MM.1S (cell line): ENCODE measurements at regions not wholly inside any gene's neighbourhood (a gene's known extent, or its start where the extent isn't known, plus 50 kb on each side); places are given as distances from the start of the nearest gene placed in this dataset.

Source experiments
- DNase-seq: peaks from one replicate; pipeline ENCODE4 v3.0.0-alpha.2; 2015
- H2AFZ ChIP-seq: fragments of 300-600 bp; sonication (generic); 2 replicates; pipeline ENCODE4 v1.6.0; 2016; ENCODE audit warnings: antibody characterized with exemption, low read length
- H3F3A ChIP-seq: fragments of 300-600 bp; sonication (generic); 2 replicates; pipeline ENCODE4 v1.6.1; 2016; ENCODE audit warnings: mild to moderate bottlenecking, antibody characterized with exemption, low read length, moderate library complexity, mixed read lengths; ENCODE audit not compliant: insufficient read depth
- H3K27ac ChIP-seq: fragments of 300-600 bp; sonication (generic); 2 replicates; pipeline ENCODE4 v1.5.1; 2016; ENCODE audit warnings: mild to moderate bottlenecking, low read length
- H3K27me3 ChIP-seq: fragments of 300-600 bp; sonication (generic); replicated peaks from 2 replicates; pipeline ENCODE4 v1.6.0; 2016; ENCODE audit warnings: low read length; ENCODE audit not compliant: insufficient read depth
- H3K36me3 ChIP-seq: fragments of 300-600 bp; sonication (generic); replicated peaks from 2 replicates; pipeline ENCODE4 v1.6.1; 2016; ENCODE audit warnings: mild to moderate bottlenecking, low read length, mixed read lengths; ENCODE audit not compliant: insufficient read depth
- H3K4me1 ChIP-seq: fragments of 300-600 bp; sonication (generic); 2 replicates; pipeline ENCODE4 v1.6.1; 2016; ENCODE audit warnings: low read length, mixed read lengths
- H3K4me2 ChIP-seq: fragments of 300-600 bp; sonication (generic); 2 replicates; pipeline ENCODE4 v1.6.0; 2016; ENCODE audit warnings: low read depth, low read length
- H3K4me3 ChIP-seq: fragments of 300-600 bp; sonication (generic); 2 replicates; pipeline ENCODE4 v1.5.1; 2016; ENCODE audit warnings: low read length, mixed read lengths
- H3K79me2 ChIP-seq: fragments of 300-600 bp; sonication (generic); 2 replicates; pipeline ENCODE4 v1.6.1; 2016; ENCODE audit warnings: mixed run types, low read length, mixed read lengths
- H3K9ac ChIP-seq: fragments of 300-600 bp; sonication (generic); 2 replicates; pipeline ENCODE4 v1.6.1; 2016; ENCODE audit warnings: low read length, mixed read lengths
- H3K9me2 ChIP-seq: fragments of 300-600 bp; sonication (generic); replicated peaks from 2 replicates; pipeline ENCODE4 v1.6.1; 2016; ENCODE audit warnings: mild to moderate bottlenecking, low read length, mixed read lengths; ENCODE audit not compliant: insufficient read depth
- H3K9me3 ChIP-seq: fragments of 300-600 bp; sonication (generic); replicated peaks from 2 replicates; pipeline ENCODE4 v1.6.1; 2016; ENCODE audit warnings: mild to moderate bottlenecking, low read length, mixed read lengths; ENCODE audit not compliant: insufficient read depth
- H4K20me1 ChIP-seq: fragments of 300-600 bp; sonication (generic); 2 replicates; pipeline ENCODE4 v1.6.1; 2016; ENCODE audit warnings: mild to moderate bottlenecking, low read length, moderate library complexity, mixed read lengths; ENCODE audit not compliant: insufficient read depth
- EZH2 ChIP-seq: fragments of 300-600 bp; sonication (generic); optimal IDR thresholded peaks from 2 replicates; pipeline ENCODE3; 2017; ENCODE audit warnings: low read depth, mild to moderate bottlenecking, antibody characterized with exemption, low read length, mixed read lengths
- EZH2phosphoT487 ChIP-seq: fragments of 300-600 bp; sonication (generic); IDR thresholded peaks from 2 replicates; pipeline ENCODE4 v1.6.1; 2018; ENCODE audit warnings: antibody characterized with exemption, low read length
- TF ChIP-seq, protein P1 (sequence below): fragments of 300-600 bp; sonication (generic); IDR thresholded peaks from 2 replicates; pipeline ENCODE4 v1.5.1; 2016; ENCODE audit warnings: antibody characterized with exemption, low read length, mixed read lengths

DNA sequence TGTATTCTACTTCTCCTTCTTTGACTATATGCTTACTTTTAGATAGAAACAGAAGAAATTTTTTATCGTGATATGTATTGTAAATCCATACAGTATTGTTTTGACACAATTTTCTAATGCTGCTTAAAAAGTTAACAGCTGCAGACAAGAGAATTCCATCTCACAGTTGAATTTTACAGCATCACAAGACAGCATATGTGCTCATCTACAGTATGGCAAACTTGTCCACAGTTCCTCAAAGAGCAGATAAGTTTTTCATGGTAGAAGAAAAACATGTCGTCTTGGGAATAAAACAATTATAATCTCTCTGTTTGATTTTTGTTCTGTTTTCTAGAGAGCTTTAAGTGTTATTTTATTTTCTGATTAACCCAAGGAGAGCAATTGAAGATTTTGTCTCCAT lies 438.5 kb upstream of the NUDT12 start:
- Histone ChIP-seq H3K4me1 (no peaks in the 10 kb centered on the region), H4K20me1 (no peaks in the 10 kb centered on the region), H3F3A (no peaks in the 10 kb centered on the region), H3K9me2 (no peaks in the 10 kb centered on the region), H3K4me2 (no peak overlapping the region), H3K36me3 (no peaks in the 10 kb centered on the region), H3K79me2 (no peaks in the 10 kb centered on the region), H2AFZ (no peak overlapping the region), H3K27me3 (no peaks in the 10 kb centered on the region), H3K9me3 (no peaks in the 10 kb centered on the region), H3K27ac (no peak overlapping the region), H3K4me3 (no peak overlapping the region), H3K9ac (no peak overlapping the region)
- no peak for DNase-seq
- TF ChIP-seq EZH2phosphoT487, result no peak
- no peak for TF ChIP-seq EZH2
- TF ChIP-seq, protein P1, sequence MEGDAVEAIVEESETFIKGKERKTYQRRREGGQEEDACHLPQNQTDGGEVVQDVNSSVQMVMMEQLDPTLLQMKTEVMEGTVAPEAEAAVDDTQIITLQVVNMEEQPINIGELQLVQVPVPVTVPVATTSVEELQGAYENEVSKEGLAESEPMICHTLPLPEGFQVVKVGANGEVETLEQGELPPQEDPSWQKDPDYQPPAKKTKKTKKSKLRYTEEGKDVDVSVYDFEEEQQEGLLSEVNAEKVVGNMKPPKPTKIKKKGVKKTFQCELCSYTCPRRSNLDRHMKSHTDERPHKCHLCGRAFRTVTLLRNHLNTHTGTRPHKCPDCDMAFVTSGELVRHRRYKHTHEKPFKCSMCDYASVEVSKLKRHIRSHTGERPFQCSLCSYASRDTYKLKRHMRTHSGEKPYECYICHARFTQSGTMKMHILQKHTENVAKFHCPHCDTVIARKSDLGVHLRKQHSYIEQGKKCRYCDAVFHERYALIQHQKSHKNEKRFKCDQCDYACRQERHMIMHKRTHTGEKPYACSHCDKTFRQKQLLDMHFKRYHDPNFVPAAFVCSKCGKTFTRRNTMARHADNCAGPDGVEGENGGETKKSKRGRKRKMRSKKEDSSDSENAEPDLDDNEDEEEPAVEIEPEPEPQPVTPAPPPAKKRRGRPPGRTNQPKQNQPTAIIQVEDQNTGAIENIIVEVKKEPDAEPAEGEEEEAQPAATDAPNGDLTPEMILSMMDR, result no peak

DNA sequence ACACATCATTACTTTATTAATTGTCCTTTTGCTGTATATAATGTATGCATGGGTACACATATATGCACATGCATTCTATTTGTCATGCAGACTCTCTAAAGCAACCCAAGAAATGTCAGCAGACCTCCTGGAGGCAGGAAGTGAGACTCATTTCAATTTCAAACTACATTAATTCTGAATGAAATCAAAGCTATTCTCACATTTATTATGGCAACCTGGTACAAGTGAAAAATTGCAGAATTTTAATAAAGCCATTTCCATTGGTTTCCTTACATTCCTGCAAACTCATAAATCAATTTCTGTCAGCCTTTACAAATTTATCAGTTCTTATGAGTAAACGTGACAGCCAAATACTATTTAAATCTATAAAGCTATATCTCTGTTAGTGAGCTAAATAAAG lies 430.4 kb upstream of the NUDT12 start:
- no peak for DNase-seq
- Histone ChIP-seq H3K9me2 (no peaks in the 10 kb centered on the region), H3K4me2 (no peak overlapping the region), H3K4me1 (no peaks in the 10 kb centered on the region), H3K79me2 (no peaks in the 10 kb centered on the region), H3K9me3 (no peaks in the 10 kb centered on the region), H3K27me3 (no peaks in the 10 kb centered on the region), H3K27ac (no peak overlapping the region), H2AFZ (no peak overlapping the region), H3F3A (no peaks in the 10 kb centered on the region), H3K9ac (no peak overlapping the region), H4K20me1 (no peaks in the 10 kb centered on the region), H3K4me3 (no peak overlapping the region), H3K36me3 (no peaks in the 10 kb centered on the region)
- TF ChIP-seq EZH2, result no peak
- TF ChIP-seq, protein P1, result no peak

DNA sequence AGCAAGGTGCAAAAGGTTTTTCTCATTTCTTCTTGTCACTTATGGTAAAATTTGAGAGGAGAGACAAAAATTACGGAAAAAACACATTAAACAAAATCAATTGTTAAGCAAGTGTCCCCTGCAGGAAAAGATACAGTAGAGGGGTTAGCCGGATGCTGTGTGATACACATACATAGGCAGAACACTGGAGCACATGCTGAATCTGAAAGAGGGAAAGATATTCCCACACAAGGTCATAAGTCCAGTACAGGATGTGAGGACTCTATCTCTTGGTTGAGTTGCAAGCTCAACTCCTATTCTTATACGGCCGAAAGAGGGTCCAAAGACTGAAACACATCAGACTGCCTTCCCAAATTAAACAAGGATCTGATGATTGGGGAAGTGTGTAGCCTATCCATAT lies 427.5 kb upstream of the NUDT12 start:
- DNase-seq, result no peak
- H3K27me3 ChIP-seq, result no peaks in the 10 kb centered on the region
- no peaks in the 10 kb centered on the region for H3K9me2 ChIP-seq
- no peaks in the 10 kb centered on the region for H3K79me2 ChIP-seq
- H3K9ac ChIP-seq, result no peak overlapping the region
- no peak overlapping the region for H3K27ac ChIP-seq
- H2AFZ ChIP-seq, result no peak overlapping the region
- H3K4me1 ChIP-seq, result no peaks in the 10 kb centered on the region
- no peak overlapping the region for H3K4me2 ChIP-seq
- TF ChIP-seq, protein P1, result no peak
- no peak for TF ChIP-seq EZH2phosphoT487
- no peak for TF ChIP-seq EZH2
- H4K20me1 ChIP-seq, result no peaks in the 10 kb centered on the region
- no peak overlapping the region for H3K4me3 ChIP-seq
- H3K9me3 ChIP-seq, result no peaks in the 10 kb centered on the region
- H3K36me3 ChIP-seq, result no peaks in the 10 kb centered on the region
- H3F3A ChIP-seq, result no peaks in the 10 kb centered on the region
